ENCODE measurements at regions not wholly inside any gene's neighbourhood (a gene's known extent, or its start where the extent isn't known, plus 50 kb on each side); places are given as distances from the start of the nearest gene placed in this dataset.

GRCh38 chr3:153714588-153715290 lies 406.5 kb upstream of the ARHGEF26 start:
- Mint-ChIP-seq H3K27me3 (no peaks in the 10 kb centered on the region), H3K4me1 (no peaks in the 10 kb centered on the region), H3K27ac (no peak overlapping the region), H3K36me3 (ENCODE audit: low read depth) (no peaks in the 10 kb centered on the region), H3K9me3 (peaks cover 2% of the 10 kb centered on the region), H3K4me3 (no peak overlapping the region)
- ChIA-PET CTCF (no interaction called here), POLR2A (no interaction called here)
- DNase-seq: no peak

- Mint-ChIP-seq H3K9me3 (no peaks in the 10 kb centered on the region), H3K27ac (no peak overlapping the region), H3K36me3 (ENCODE audit: low read depth) (no peaks in the 10 kb centered on the region), H3K4me1 (no peaks in the 10 kb centered on the region), H3K4me3 (no peak overlapping the region), H3K27me3 (no peaks in the 10 kb centered on the region)
- ChIA-PET CTCF (no interaction called here), POLR2A (no interaction called here)
- no peak for DNase-seq
Observed at GRCh38 chr3:153722157-153722556, 399.0 kb upstream of the ARHGEF26 start.

GRCh38 chr3:153731071-153731470 lies 390.1 kb upstream of the ARHGEF26 start:
- Mint-ChIP-seq H3K36me3 (ENCODE audit: low read depth) (no peaks in the 10 kb centered on the region), H3K9me3 (peaks cover 3% of the 10 kb centered on the region), H3K27me3 (no peaks in the 10 kb centered on the region), H3K4me1 (no peaks in the 10 kb centered on the region), H3K27ac (no peak overlapping the region), H3K4me3 (no peak overlapping the region)
- POLR2A ChIA-PET: no interaction called here
- DNase-seq: no peak
- CTCF ChIA-PET: no interaction called here

GRCh38 chr3:153734777-153735551 lies 386.2 kb upstream of the ARHGEF26 start:
- ChIA-PET CTCF (no interaction called here), POLR2A (no interaction called here)
- Mint-ChIP-seq H3K4me1 (no peaks in the 10 kb centered on the region), H3K27ac (no peak overlapping the region), H3K36me3 (ENCODE audit: low read depth) (no peaks in the 10 kb centered on the region), H3K27me3 (no peaks in the 10 kb centered on the region), H3K9me3 (peaks cover 6% of the 10 kb centered on the region), H3K4me3 (no peak overlapping the region)
- DNase-seq: no peak

GRCh38 chr3:153740109-153740508 lies 381.1 kb upstream of the ARHGEF26 start:
- H3K27me3 Mint-ChIP-seq: no peaks in the 10 kb centered on the region
- H3K4me3 Mint-ChIP-seq: no peak overlapping the region
- DNase-seq: no peak
- H3K9me3 Mint-ChIP-seq: peaks cover 2% of the 10 kb centered on the region
- no peak overlapping the region for H3K27ac Mint-ChIP-seq
- ChIA-PET CTCF (no interaction called here), POLR2A (no interaction called here)
- no peaks in the 10 kb centered on the region for H3K36me3 Mint-ChIP-seq (ENCODE audit: low read depth)
- no peaks in the 10 kb centered on the region for H3K4me1 Mint-ChIP-seq

- H3K27me3 Mint-ChIP-seq: no peaks in the 10 kb centered on the region
- H3K9me3 Mint-ChIP-seq: no peaks in the 10 kb centered on the region
- H3K36me3 Mint-ChIP-seq (ENCODE audit: low read depth): no peaks in the 10 kb centered on the region
- no peaks in the 10 kb centered on the region for H3K4me1 Mint-ChIP-seq
- no peak overlapping the region for H3K4me3 Mint-ChIP-seq
- CTCF ChIA-PET: no interaction called here
- POLR2A ChIA-PET: no interaction called here
- no peak overlapping the region for H3K27ac Mint-ChIP-seq
- DNase-seq: no peak
Observed at GRCh38 chr3:153744889-153745288, 376.3 kb upstream of the ARHGEF26 start.

GRCh38 chr3:153746211-153746610 lies 375.0 kb upstream of the ARHGEF26 start:
- Mint-ChIP-seq H3K9me3 (no peaks in the 10 kb centered on the region), H3K27ac (no peak overlapping the region), H3K4me3 (no peak overlapping the region), H3K4me1 (no peaks in the 10 kb centered on the region), H3K36me3 (ENCODE audit: low read depth) (no peaks in the 10 kb centered on the region), H3K27me3 (no peaks in the 10 kb centered on the region)
- no peak for DNase-seq
- POLR2A ChIA-PET: no interaction called here
- CTCF ChIA-PET: no interaction called here

- no peak for DNase-seq
- H3K27me3 Mint-ChIP-seq: no peaks in the 10 kb centered on the region
- H3K4me3 Mint-ChIP-seq: no peak overlapping the region
- POLR2A ChIA-PET: interaction anchor here (1.5 kb wide), 1 partner anchor 9 kb away, joined by 3 read pairs; no protein-coding TSS in a partner anchor
- H3K36me3 Mint-ChIP-seq (ENCODE audit: low read depth): no peaks in the 10 kb centered on the region
- CTCF ChIA-PET: no interaction called here
- H3K4me1 Mint-ChIP-seq: no peaks in the 10 kb centered on the region
- peaks cover 3% of the 10 kb centered on the region for H3K9me3 Mint-ChIP-seq
- no peak overlapping the region for H3K27ac Mint-ChIP-seq
Observed at GRCh38 chr3:153749070-153749610, 372.1 kb upstream of the ARHGEF26 start.

- ChIA-PET CTCF (no interaction called here), POLR2A (no interaction called here)
- peaks cover 2% of the 10 kb centered on the region for H3K36me3 Mint-ChIP-seq (ENCODE audit: low read depth)
- H3K27ac Mint-ChIP-seq: no peak overlapping the region
- H3K4me3 Mint-ChIP-seq: no peak overlapping the region
- peaks cover 9% of the 10 kb centered on the region for H3K9me3 Mint-ChIP-seq
- no peaks in the 10 kb centered on the region for H3K4me1 Mint-ChIP-seq
- no peaks in the 10 kb centered on the region for H3K27me3 Mint-ChIP-seq
- no peak for DNase-seq
Observed at GRCh38 chr3:153752405-153753027, 368.7 kb upstream of the ARHGEF26 start.

GRCh38 chr3:153753035-153753434 lies 368.2 kb upstream of the ARHGEF26 start:
- Mint-ChIP-seq H3K9me3 (peaks cover 9% of the 10 kb centered on the region), H3K27ac (no peak overlapping the region), H3K4me1 (no peaks in the 10 kb centered on the region), H3K36me3 (ENCODE audit: low read depth) (peaks cover 2% of the 10 kb centered on the region), H3K27me3 (no peaks in the 10 kb centered on the region), H3K4me3 (no peak overlapping the region)
- no peak for DNase-seq
- ChIA-PET POLR2A (no interaction called here), CTCF (no interaction called here)

GRCh38 chr3:153756816-153757215 lies 364.4 kb upstream of the ARHGEF26 start:
- H3K27ac Mint-ChIP-seq: no peak overlapping the region
- no peaks in the 10 kb centered on the region for H3K27me3 Mint-ChIP-seq
- POLR2A ChIA-PET: no interaction called here
- peaks cover 9% of the 10 kb centered on the region for H3K9me3 Mint-ChIP-seq
- H3K4me3 Mint-ChIP-seq: no peak overlapping the region
- CTCF ChIA-PET: no interaction called here
- H3K36me3 Mint-ChIP-seq (ENCODE audit: low read depth): peaks cover 2% of the 10 kb centered on the region
- no peak for DNase-seq
- H3K4me1 Mint-ChIP-seq: no peaks in the 10 kb centered on the region

- ChIA-PET CTCF (no interaction called here), POLR2A (interaction anchor here (1.6 kb wide), 1 partner anchor 9 kb away, joined by 3 read pairs; no protein-coding TSS in a partner anchor)
- H3K36me3 Mint-ChIP-seq (ENCODE audit: low read depth): peaks cover 2% of the 10 kb centered on the region
Observed at GRCh38 chr3:153757839-153758238, 363.4 kb upstream of the ARHGEF26 start.

GRCh38 chr3:153760948-153761347 lies 360.2 kb upstream of the ARHGEF26 start:
- ChIA-PET CTCF (no interaction called here), POLR2A (no interaction called here)
- no peaks in the 10 kb centered on the region for H3K9me3 Mint-ChIP-seq

More at GRCh38 chr3:153757839-153758238, 363.4 kb upstream of the ARHGEF26 start:
- Mint-ChIP-seq H3K4me1 (no peaks in the 10 kb centered on the region), H3K4me3 (no peak overlapping the region), H3K9me3 (peaks cover 9% of the 10 kb centered on the region), H3K27me3 (no peaks in the 10 kb centered on the region), H3K27ac (no peak overlapping the region)
- no peak for DNase-seq

More at GRCh38 chr3:153760948-153761347, 360.2 kb upstream of the ARHGEF26 start:
- Mint-ChIP-seq H3K4me3 (no peak overlapping the region), H3K4me1 (no peaks in the 10 kb centered on the region), H3K27me3 (no peaks in the 10 kb centered on the region), H3K27ac (no peak overlapping the region), H3K36me3 (ENCODE audit: low read depth) (no peaks in the 10 kb centered on the region)
- DNase-seq: no peak
